ENCODE measurements at regions not wholly inside any gene's neighbourhood (a gene's known extent, or its start where the extent isn't known, plus 50 kb on each side); places are given as distances from the start of the nearest gene placed in this dataset.

- DNase-seq (ENCODE audit: low read depth in 2 of 2), result no peak
These were observed 131.6 kb downstream of the TPRA1 start for GRCh38 chr3:127458696-127459604.

DNA sequence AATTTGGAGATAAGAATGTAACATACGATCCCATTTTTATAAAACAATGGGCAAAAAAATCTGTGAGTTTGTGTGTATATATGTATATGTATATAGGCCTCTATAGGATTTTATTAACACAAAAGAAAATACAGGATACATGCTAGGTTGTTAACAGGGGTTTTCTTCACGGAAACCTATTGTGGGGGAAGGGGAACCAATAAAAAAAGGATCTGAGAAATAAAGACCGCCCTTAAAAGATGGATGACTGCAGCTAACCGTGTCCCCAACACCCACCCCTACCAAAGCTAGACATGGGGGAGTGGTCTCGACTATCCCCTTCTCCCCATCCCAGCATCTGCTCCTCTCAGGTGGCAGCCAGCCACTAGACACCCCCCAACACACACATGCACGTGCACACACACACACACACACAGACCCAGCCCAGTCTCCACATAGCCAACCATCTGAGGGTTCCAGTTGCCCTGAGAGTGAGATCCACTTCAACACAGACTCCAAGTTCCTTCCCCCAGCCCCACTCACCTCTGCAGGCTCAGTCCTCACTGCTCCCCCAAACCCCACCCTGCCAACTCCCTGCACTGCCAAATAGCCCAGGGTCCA, 132.9 kb downstream of the TPRA1 start:
- DNase-seq (ENCODE audit: low read depth in 2 of 2), result no peak

GRCh38 chr3:127457094-127457475, 133.4 kb downstream of the TPRA1 start:
- peak; percentile 6 to 16 for DNase-seq (ENCODE audit: low read depth in 2 of 2)

DNA sequence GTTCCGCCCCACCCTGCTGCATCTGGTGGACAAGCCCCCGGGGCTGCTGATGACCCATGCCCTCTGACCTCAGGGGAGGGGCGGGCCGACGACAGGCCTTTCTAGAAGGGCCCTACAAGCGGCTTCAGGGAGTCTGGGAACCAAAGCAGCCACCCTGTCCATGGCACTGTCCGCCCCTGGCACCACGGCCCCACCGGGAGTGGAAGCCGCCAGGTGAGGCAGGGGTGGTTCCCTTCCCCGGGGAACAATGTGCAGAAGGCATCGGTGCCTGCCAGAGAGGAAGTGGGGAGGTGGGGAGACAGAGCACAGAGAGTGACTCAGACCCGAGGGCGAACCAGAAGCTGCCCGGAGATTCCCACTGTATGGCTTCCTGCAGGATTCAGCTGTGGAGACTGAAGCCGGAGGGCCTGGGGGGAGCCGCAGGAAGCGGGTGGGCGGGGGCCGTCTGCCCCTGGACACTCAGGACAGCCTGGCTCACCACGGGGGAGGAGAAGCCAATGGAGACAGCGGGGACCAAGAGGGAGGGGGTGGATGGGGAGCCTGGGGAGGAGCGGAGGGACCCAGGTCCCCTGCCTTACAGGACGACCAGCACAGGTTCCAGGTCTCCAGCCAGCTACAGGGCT, 134.0 kb downstream of the TPRA1 start:
- no peak for DNase-seq (ENCODE audit: low read depth in 2 of 2)

GRCh38 chr3:127455541-127456450, 134.7 kb downstream of the TPRA1 start:
- DNase-seq (ENCODE audit: low read depth in 2 of 2), result peak; percentile 5 to 16

DNA sequence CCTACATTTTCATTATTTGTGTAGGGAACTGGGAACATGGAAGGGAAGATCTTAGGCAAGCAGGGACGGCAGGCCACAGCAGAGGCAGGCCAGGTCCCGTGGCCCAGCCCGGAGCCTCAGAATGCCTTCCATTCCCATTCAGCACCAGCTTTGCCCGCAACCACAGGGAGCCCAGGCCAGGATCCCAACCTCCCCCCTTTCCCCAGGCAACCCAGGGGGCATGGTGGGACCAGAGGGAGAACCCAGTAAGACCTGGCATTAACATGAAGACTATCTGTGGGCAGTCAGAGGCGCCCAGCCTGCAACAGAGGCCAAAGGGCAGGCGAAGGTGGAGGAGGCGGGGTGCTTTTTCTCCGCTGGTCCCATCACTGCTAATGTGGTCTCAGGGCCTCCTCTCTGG, 135.6 kb downstream of the TPRA1 start:
- no peak for DNase-seq (ENCODE audit: low read depth in 2 of 2)

GRCh38 chr3:127454051-127454450, 136.5 kb downstream of the TPRA1 start:
- DNase-seq (ENCODE audit: low read depth in 2 of 2), result no peak

DNA sequence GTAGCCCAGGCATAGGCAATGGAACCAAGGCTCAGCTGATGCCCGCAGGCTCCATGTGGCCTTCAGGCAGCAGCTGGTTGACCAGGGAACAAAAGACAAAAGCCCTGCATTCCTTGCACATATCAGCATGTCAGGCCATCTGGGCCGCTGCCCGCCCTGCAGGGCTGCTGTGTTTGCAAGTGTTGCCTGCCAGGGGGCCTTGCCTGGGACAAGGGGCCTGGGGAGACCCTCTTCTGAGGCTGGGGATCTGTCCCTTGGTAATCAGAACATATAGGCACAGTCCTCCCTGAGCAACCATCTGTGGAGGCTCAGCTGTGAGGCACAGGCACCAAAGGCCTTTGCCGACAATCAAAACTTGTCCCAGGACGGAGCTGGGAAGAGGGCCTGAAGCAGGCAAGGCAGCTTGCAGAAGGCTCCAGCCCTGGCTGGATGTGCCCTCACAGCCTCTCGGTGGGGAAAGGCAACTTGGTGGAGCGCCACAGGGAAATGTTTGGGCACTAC, 138.2 kb downstream of the TPRA1 start:
- no peak for DNase-seq (ENCODE audit: low read depth in 2 of 2)

GRCh38 chr3:127451321-127451720, 139.2 kb downstream of the TPRA1 start:
- DNase-seq (ENCODE audit: low read depth in 2 of 2), result no peak

DNA sequence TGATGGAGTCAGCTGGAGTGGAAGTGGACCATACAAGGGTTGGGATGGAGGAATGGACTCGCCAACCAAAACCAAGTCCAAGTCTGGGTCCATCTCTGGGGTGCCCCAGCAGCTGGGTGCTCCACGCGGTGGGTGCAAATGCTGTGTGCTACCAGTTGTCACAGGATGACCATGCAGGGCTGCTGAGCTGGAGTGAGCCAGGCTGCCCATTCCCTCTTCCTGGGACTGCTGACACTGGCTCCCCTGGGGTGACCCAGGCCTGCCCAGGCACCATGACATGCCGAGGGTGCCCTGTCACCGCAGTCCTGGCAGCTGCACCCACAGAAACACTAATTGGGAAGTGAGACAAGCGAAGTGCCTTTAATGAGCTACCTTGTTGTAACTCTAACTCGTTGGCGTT, 140.2 kb downstream of the TPRA1 start:
- DNase-seq (ENCODE audit: low read depth in 2 of 2), result no peak

- DNase-seq (ENCODE audit: low read depth in 2 of 2), result no peak
These were observed 140.9 kb downstream of the TPRA1 start for GRCh38 chr3:127449486-127450212.

- no peak for DNase-seq (ENCODE audit: low read depth in 2 of 2)
These were observed 141.9 kb downstream of the TPRA1 start for GRCh38 chr3:127448671-127449070.

- DNase-seq (ENCODE audit: low read depth in 2 of 2), result no peak
These were observed 142.4 kb downstream of the TPRA1 start for GRCh38 chr3:127448161-127448561.

- DNase-seq (ENCODE audit: low read depth in 2 of 2), result no peak
These were observed 143.8 kb downstream of the TPRA1 start for GRCh38 chr3:127446756-127447155.

DNA sequence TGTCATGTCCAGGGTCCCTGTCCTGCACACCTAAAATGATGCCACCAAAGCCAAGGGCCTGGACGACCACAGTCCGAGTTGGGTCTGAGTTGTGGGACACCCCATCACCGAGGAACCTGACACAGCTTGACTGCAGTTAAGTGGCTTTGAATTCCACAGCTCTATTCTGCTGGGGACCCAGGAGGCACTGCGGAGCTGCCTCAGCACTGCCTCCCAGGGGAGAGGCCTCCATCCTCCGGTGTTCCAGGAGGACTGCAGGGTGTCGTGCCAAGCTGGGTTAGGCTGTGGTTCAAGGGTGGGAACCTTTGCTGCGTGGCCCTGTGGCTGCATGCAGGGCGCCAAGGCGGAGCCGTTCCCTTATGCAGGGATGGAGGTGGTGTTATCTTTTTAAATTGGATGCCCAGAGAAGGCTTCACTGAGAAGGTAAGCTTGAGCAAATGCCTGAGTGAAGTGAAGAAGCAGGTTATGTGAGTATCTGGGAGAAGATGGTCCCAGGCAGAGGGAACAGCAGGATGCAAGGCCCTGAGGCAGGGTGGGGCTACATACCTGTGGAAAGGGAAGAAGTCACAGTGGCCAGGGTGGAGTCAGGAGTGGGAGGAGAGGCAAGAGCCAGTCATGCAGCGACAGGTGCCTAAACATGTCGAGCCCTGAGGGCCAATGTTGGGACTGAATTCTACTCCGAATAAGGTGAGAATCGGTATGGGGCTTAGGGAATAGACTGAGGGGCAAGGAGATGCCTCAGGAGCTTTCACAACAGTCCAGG, 144.8 kb downstream of the TPRA1 start:
- no peak for DNase-seq (ENCODE audit: low read depth in 2 of 2)

DNA sequence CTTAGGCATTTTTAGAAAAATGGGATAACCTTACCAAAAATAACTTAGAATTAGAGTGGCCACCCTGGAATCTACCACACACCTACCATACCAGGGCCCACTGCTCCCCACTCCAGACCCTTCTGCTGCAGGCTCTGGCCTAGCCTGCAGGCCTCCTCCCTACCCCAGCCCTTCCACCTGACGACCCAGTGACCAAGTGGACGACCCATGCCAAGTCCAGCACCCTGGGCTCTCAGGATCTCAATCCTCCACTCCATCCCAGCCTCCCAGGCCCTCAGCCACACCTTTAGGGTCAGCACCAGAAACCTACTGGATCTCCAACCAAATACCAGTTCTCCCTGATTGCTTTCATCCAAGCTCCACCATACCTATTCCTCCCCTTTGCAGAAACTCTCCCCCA, 145.8 kb downstream of the TPRA1 start:
- no peak for DNase-seq (ENCODE audit: low read depth in 2 of 2)

- no peak for DNase-seq (ENCODE audit: low read depth in 2 of 2)
These were observed 146.8 kb downstream of the TPRA1 start for GRCh38 chr3:127443581-127444375.

GRCh38 chr3:127442506-127442905, 148.0 kb downstream of the TPRA1 start:
- no peak for DNase-seq (ENCODE audit: low read depth in 2 of 2)

GRCh38 chr3:127441764-127442163, 148.8 kb downstream of the TPRA1 start:
- no peak for DNase-seq (ENCODE audit: low read depth in 2 of 2)

Data from fibroblast of skin of left biceps (primary cell).